ENCODE measurements at regions not wholly inside any gene's neighbourhood (a gene's known extent, or its start where the extent isn't known, plus 50 kb on each side); places are given as distances from the start of the nearest gene placed in this dataset.
A peak's percentile ranks its signal among the peaks of the same experiment; 100 is the strongest.

- Histone ChIP-seq H3K9me3 (no peaks in the 10 kb centered on the region), H3K27ac (no peak overlapping the region), H3K4me1 (peaks cover 13% of the 10 kb centered on the region), H3K4me3 (no peak overlapping the region), H3K27me3 (peaks cover 30% of the 10 kb centered on the region), H3K36me3 (no peaks in the 10 kb centered on the region)
- TF ChIP-seq CTCF (IDR thresholded peaks at IDR 0.05) (no peak), EP300 (IDR thresholded peaks at IDR 0.05) (no peak), POLR2A (IDR thresholded peaks at IDR 0.05) (no peak), POLR2AphosphoS5 (IDR thresholded peaks at IDR 0.05) (no peak)
- 35% methylated on average over 8 of the region's 8 CpGs for WGBS
- no peak for DNase-seq (ENCODE audit: low spot score in 2 of 2)
Measured at GRCh38 chr15:98427321-98427720, 221.0 kb upstream of the IGF1R start.

- no peaks in the 10 kb centered on the region for H3K9me3 ChIP-seq
- 4% methylated on average over 29 of the region's 49 CpGs for WGBS
- no peak for TF ChIP-seq POLR2A (IDR thresholded peaks at IDR 0.05)
- peak; percentile 56 to 85 for TF ChIP-seq CTCF (IDR thresholded peaks at IDR 0.05)
- H3K36me3 ChIP-seq: no peaks in the 10 kb centered on the region
- H3K27me3 ChIP-seq: peaks cover 22% of the 10 kb centered on the region
- peak overlapping the region; percentile 38 for H3K4me3 ChIP-seq
- H3K4me1 ChIP-seq: peaks cover 13% of the 10 kb centered on the region
- peak overlapping the region; percentile 38 for H3K27ac ChIP-seq
- peak in 1 of 2 donors; percentile 88 for DNase-seq (ENCODE audit: low spot score in 2 of 2)
Measured at GRCh38 chr15:98428253-98428989, 219.9 kb upstream of the IGF1R start.

GRCh38 chr15:98431171-98431570 is 217.2 kb upstream of the IGF1R start:
- no peak overlapping the region for H3K4me3 ChIP-seq
- no peak for DNase-seq (ENCODE audit: low spot score in 2 of 2)
- TF ChIP-seq EP300 (IDR thresholded peaks at IDR 0.05): no peak
- TF ChIP-seq POLR2A (IDR thresholded peaks at IDR 0.05): no peak
- no peak for TF ChIP-seq POLR2AphosphoS5 (IDR thresholded peaks at IDR 0.05)
- no peak for TF ChIP-seq CTCF (IDR thresholded peaks at IDR 0.05)
- peaks cover 33% of the 10 kb centered on the region for H3K27me3 ChIP-seq
- H3K36me3 ChIP-seq: no peaks in the 10 kb centered on the region
- no peaks in the 10 kb centered on the region for H3K9me3 ChIP-seq
- peaks cover 13% of the 10 kb centered on the region for H3K4me1 ChIP-seq
- H3K27ac ChIP-seq: no peak overlapping the region
- WGBS: 74% methylated on average over 2 of the region's 9 CpGs

GRCh38 chr15:98433346-98433745 is 215.0 kb upstream of the IGF1R start:
- Histone ChIP-seq H3K9me3 (no peaks in the 10 kb centered on the region), H3K27ac (no peak overlapping the region), H3K27me3 (peaks cover 16% of the 10 kb centered on the region), H3K4me3 (no peak overlapping the region), H3K36me3 (no peaks in the 10 kb centered on the region), H3K4me1 (peaks cover 4% of the 10 kb centered on the region)
- DNase-seq (ENCODE audit: low spot score in 2 of 2): no peak
- TF ChIP-seq POLR2A (IDR thresholded peaks at IDR 0.05): no peak
- TF ChIP-seq POLR2AphosphoS5 (IDR thresholded peaks at IDR 0.05): no peak
- TF ChIP-seq CTCF (IDR thresholded peaks at IDR 0.05): no peak
- TF ChIP-seq EP300 (IDR thresholded peaks at IDR 0.05): no peak
- WGBS: 31% methylated on average over 6 of the region's 6 CpGs

- H3K9me3 ChIP-seq: no peaks in the 10 kb centered on the region
- DNase-seq (ENCODE audit: low spot score in 2 of 2): no peak
- no peaks in the 10 kb centered on the region for H3K4me1 ChIP-seq
- H3K27ac ChIP-seq: no peak overlapping the region
- WGBS: 70% methylated on average over 8 of the region's 10 CpGs
- TF ChIP-seq EP300 (IDR thresholded peaks at IDR 0.05) (no peak), CTCF (IDR thresholded peaks at IDR 0.05) (no peak), POLR2AphosphoS5 (IDR thresholded peaks at IDR 0.05) (no peak), POLR2A (IDR thresholded peaks at IDR 0.05) (no peak)
- H3K36me3 ChIP-seq: no peaks in the 10 kb centered on the region
- peaks cover 15% of the 10 kb centered on the region for H3K27me3 ChIP-seq
- no peak overlapping the region for H3K4me3 ChIP-seq
Measured at GRCh38 chr15:98433856-98434255, 214.5 kb upstream of the IGF1R start.

All from suprapubic skin (tissue), 4 donors.